CD4-positive, alpha-beta T cell treated with Interleukin-6 at 100 ng/mL for 8 hours (primary cell): ENCODE measurements at regions not wholly inside any gene's neighbourhood (a gene's known extent, or its start where the extent isn't known, plus 50 kb on each side); places are given as distances from the start of the nearest gene placed in this dataset.
A peak's percentile ranks its signal among the peaks of the same experiment; 100 is the strongest.

Source experiments
- DNase-seq: peaks from one replicate; pipeline ENCODE4 v3.0.0-alpha.2; 2020; ENCODE audit warnings: mixed read lengths, low spot score

GRCh38 chr2:181380581-181380980, 76.6 kb upstream of the ITGA4 start:
- DNase-seq, result no peak

GRCh38 chr2:181384923-181385322, 72.3 kb upstream of the ITGA4 start:
- DNase-seq, result no peak

- no peak for DNase-seq
These were observed 67.7 kb upstream of the ITGA4 start for GRCh38 chr2:181389524-181389923.

- peak; percentile 7 for DNase-seq
These were observed 63.7 kb upstream of the ITGA4 start for GRCh38 chr2:181393472-181393871.

GRCh38 chr2:181394741-181395437, 62.3 kb upstream of the ITGA4 start:
- no peak for DNase-seq

- DNase-seq, result no peak
These were observed 61.3 kb upstream of the ITGA4 start for GRCh38 chr2:181395851-181396250.

GRCh38 chr2:181396256-181397123, 60.7 kb upstream of the ITGA4 start:
- DNase-seq, result no peak

- DNase-seq, result no peak
These were observed 59.9 kb upstream of the ITGA4 start for GRCh38 chr2:181397331-181397730.

- DNase-seq, result no peak
These were observed 59.2 kb upstream of the ITGA4 start for GRCh38 chr2:181398000-181398399.

- DNase-seq, result no peak
These were observed 58.2 kb upstream of the ITGA4 start for GRCh38 chr2:181399027-181399426.

- DNase-seq, result no peak
These were observed 52.7 kb upstream of the ITGA4 start for GRCh38 chr2:181404472-181404871.

GRCh38 chr2:181407171-181407570, 50.0 kb upstream of the ITGA4 start:
- no peak for DNase-seq
